WTC11 (cell line): ENCODE measurements at regions not wholly inside any gene's neighbourhood (a gene's known extent, or its start where the extent isn't known, plus 50 kb on each side); places are given as distances from the start of the nearest gene placed in this dataset.
A peak's percentile ranks its signal among the peaks of the same experiment; 100 is the strongest.

ENCODE experiments used
- ATAC-seq: fragments of 200-7000 bp; cut with Tn5 transposase; 2 replicates; pipeline ENCODE4 v1.10.0; 2021; ENCODE audit warnings: mild to moderate bottlenecking, moderate library complexity
- CTCF ChIA-PET: fragments of 300-600 bp; sonication (Branson Sonifier 250); formaldehyde crosslinking; loops from one replicate; lab custom pipeline; 2021; ENCODE audit warnings: antibody characterized with exemption; lab: Charles Lee
- POLR2A ChIA-PET: fragments of 350-600 bp; sonication (Branson Sonifier 250); formaldehyde crosslinking; loops from one replicate; lab custom pipeline; 2021; ENCODE audit warnings: antibody characterized with exemption; lab: Charles Lee
- DNase-seq: peaks from one replicate; pipeline ENCODE4 v3.0.0; 2021; ENCODE audit warnings: low spot score
- H3K27ac Mint-ChIP-seq: 2 replicates; pipeline ENCODE4 v1.8.0; 2021; ENCODE audit warnings: mixed read lengths
- H3K27me3 Mint-ChIP-seq: 2 replicates; pipeline ENCODE4 v1.8.0; 2021; ENCODE audit warnings: low read depth, mild to moderate bottlenecking, moderate library complexity, mixed read lengths
- H3K36me3 Mint-ChIP-seq: 2 replicates; pipeline ENCODE4 v1.8.0; 2021; ENCODE audit warnings: mixed read lengths
- H3K4me1 Mint-ChIP-seq: 2 replicates; pipeline ENCODE4 v1.8.0; 2022; ENCODE audit warnings: mixed read lengths
- H3K4me3 Mint-ChIP-seq: 2 replicates; pipeline ENCODE4 v1.8.0; 2021; ENCODE audit warnings: mild to moderate bottlenecking, moderate library complexity, mixed read lengths
- H3K9me3 Mint-ChIP-seq: 2 replicates; pipeline ENCODE4 v1.8.0; 2021; ENCODE audit warnings: mixed read lengths
- ELF4 ChIP-seq: sonication (generic); formaldehyde crosslinking; IDR thresholded peaks from 2 replicates; pipeline ENCODE4 v1.8.1; 2022; ENCODE audit warnings: low read depth, mild to moderate bottlenecking, moderate library complexity, missing genetic modification reagents
- FOXK1 ChIP-seq: sonication (generic); formaldehyde crosslinking; IDR thresholded peaks from 2 replicates; pipeline ENCODE4 v1.8.0; 2022; ENCODE audit warnings: mild to moderate bottlenecking, moderate library complexity, missing genetic modification reagents
- GABPB1 ChIP-seq: sonication (generic); formaldehyde crosslinking; IDR thresholded peaks from 2 replicates; pipeline ENCODE4 v1.8.1; 2023; ENCODE audit warnings: mild to moderate bottlenecking, missing genetic modification reagents
- GRHL2 ChIP-seq: fragments of 250-450 bp; sonication (Bioruptor Pico); IDR thresholded peaks from 2 replicates; pipeline ENCODE4 v1.8.0; 2022; ENCODE audit warnings: mild to moderate bottlenecking, moderate library complexity; ENCODE audit not compliant: insufficient replicate concordance, severe bottlenecking
- HMGA2 ChIP-seq: fragments of 250-450 bp; sonication (Bioruptor Pico); IDR thresholded peaks from 2 replicates; pipeline ENCODE4 v1.4.0; 2021; ENCODE audit warnings: mild to moderate bottlenecking, moderate library complexity
- IRF2 ChIP-seq: sonication (generic); formaldehyde crosslinking; IDR thresholded peaks from 2 replicates; pipeline ENCODE4 v1.8.0; 2022; ENCODE audit warnings: low read depth, missing genetic modification reagents, borderline replicate concordance
- KAT7 ChIP-seq: sonication (generic); formaldehyde crosslinking; IDR thresholded peaks from 2 replicates; pipeline ENCODE4 v1.8.1; 2023; ENCODE audit warnings: missing genetic modification reagents, mild to moderate bottlenecking, borderline replicate concordance
- NFATC4 ChIP-seq: fragments of 250-450 bp; sonication (Bioruptor Pico); IDR thresholded peaks from 2 replicates; pipeline ENCODE4 v1.9.0; 2021; ENCODE audit warnings: mild to moderate bottlenecking
- NFYB ChIP-seq: sonication (generic); formaldehyde crosslinking; conservative IDR thresholded peaks from 2 replicates; pipeline ENCODE4 v1.8.0; 2022; ENCODE audit warnings: low read depth, missing genetic modification reagents
- NR1H2 ChIP-seq: sonication (generic); formaldehyde crosslinking; IDR thresholded peaks from 2 replicates; pipeline ENCODE4 v1.9.0; 2021; ENCODE audit warnings: mild to moderate bottlenecking, moderate library complexity, missing genetic modification reagents
- OVOL2 ChIP-seq: fragments of 250-450 bp; sonication (Bioruptor Pico); IDR thresholded peaks from 2 replicates; pipeline ENCODE4 v1.9.0; 2021; ENCODE audit warnings: mild to moderate bottlenecking, borderline replicate concordance
- PRDM15 ChIP-seq: sonication (generic); formaldehyde crosslinking; IDR thresholded peaks from 2 replicates; pipeline ENCODE4 v1.8.0; 2022; ENCODE audit warnings: missing genetic modification reagents
- RELA ChIP-seq: sonication (generic); formaldehyde crosslinking; IDR thresholded peaks from 2 replicates; pipeline ENCODE4 v1.8.1; 2022; ENCODE audit warnings: missing genetic modification reagents, mild to moderate bottlenecking, borderline replicate concordance
- RORB ChIP-seq: fragments of 250-450 bp; sonication (Bioruptor Pico); IDR thresholded peaks from 2 replicates; pipeline ENCODE4 v1.9.0; 2021; ENCODE audit warnings: mild to moderate bottlenecking
- SMAD3 ChIP-seq: sonication (generic); formaldehyde crosslinking; IDR thresholded peaks from 2 replicates; pipeline ENCODE4 v1.8.0; 2022; ENCODE audit warnings: missing genetic modification reagents, mild to moderate bottlenecking, borderline replicate concordance
- TEAD4 ChIP-seq: sonication (generic); formaldehyde crosslinking; IDR thresholded peaks from 2 replicates; pipeline ENCODE4 v1.8.0; 2022; ENCODE audit warnings: mild to moderate bottlenecking, missing genetic modification reagents
- ZNF121 ChIP-seq: sonication (generic); formaldehyde crosslinking; IDR thresholded peaks from 2 replicates; pipeline ENCODE4 v1.8.0; 2023; ENCODE audit warnings: missing genetic modification reagents
- ZNF396 ChIP-seq: fragments of 250-450 bp; sonication (Bioruptor Pico); IDR thresholded peaks from 2 replicates; pipeline ENCODE4 v1.8.0; 2021; ENCODE audit warnings: mild to moderate bottlenecking, moderate library complexity, borderline replicate concordance
- TF ChIP-seq, protein P1 (sequence below): sonication (generic); formaldehyde crosslinking; IDR thresholded peaks from 2 replicates; pipeline ENCODE4 v1.8.1; 2022; ENCODE audit warnings: low read depth, mild to moderate bottlenecking, moderate library complexity, missing genetic modification reagents, borderline replicate concordance
- TF ChIP-seq, protein P2 (sequence below): fragments of 250-450 bp; sonication (Bioruptor Pico); IDR thresholded peaks from 2 replicates; pipeline ENCODE4 v1.9.0; 2021; ENCODE audit warnings: mild to moderate bottlenecking
- TF ChIP-seq, protein P3 (sequence below): sonication (generic); formaldehyde crosslinking; conservative IDR thresholded peaks from 2 replicates; pipeline ENCODE4 v1.8.1; 2023; ENCODE audit warnings: mild to moderate bottlenecking, low read depth, missing genetic modification reagents, moderate library complexity

DNA sequence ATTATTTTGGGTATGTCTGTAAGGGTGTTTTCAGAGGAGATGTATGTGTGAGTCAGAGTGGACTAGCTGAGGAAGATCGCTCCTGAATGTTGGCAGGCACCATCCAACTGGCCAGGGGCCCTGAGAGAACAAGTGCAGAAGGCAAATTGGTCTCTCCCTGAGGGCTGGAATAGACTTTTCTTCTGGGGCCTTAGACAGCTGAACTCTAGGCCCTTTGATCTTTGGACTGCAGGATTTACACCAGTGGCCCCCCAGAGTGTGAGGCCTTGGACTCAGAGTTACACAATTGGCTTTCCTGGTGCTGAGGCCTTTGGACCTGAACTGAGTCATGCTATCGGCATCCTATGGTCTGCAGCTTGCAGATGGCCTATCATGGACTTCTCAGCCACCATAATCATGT lies 217.2 kb downstream of the REEP3 start:
- ChIA-PET POLR2A (no interaction called here), CTCF (no interaction called here)
- peaks cover 3% of the 10 kb centered on the region for H3K4me1 Mint-ChIP-seq
- no peak overlapping the region for H3K4me3 Mint-ChIP-seq
- no peaks in the 10 kb centered on the region for H3K27me3 Mint-ChIP-seq
- H3K9me3 Mint-ChIP-seq: no peaks in the 10 kb centered on the region
- no peak for DNase-seq
- H3K27ac Mint-ChIP-seq: no peak overlapping the region
- no peak for ATAC-seq
- no peaks in the 10 kb centered on the region for H3K36me3 Mint-ChIP-seq
- no peak for TF ChIP-seq TEAD4 (CRISPR knock-in tag)
- peak; percentile 35; the same call in 1 of the 2 replicates for TF ChIP-seq GABPB1 (CRISPR knock-in tag)
- no peak for TF ChIP-seq ZNF121 (CRISPR knock-in tag)

DNA sequence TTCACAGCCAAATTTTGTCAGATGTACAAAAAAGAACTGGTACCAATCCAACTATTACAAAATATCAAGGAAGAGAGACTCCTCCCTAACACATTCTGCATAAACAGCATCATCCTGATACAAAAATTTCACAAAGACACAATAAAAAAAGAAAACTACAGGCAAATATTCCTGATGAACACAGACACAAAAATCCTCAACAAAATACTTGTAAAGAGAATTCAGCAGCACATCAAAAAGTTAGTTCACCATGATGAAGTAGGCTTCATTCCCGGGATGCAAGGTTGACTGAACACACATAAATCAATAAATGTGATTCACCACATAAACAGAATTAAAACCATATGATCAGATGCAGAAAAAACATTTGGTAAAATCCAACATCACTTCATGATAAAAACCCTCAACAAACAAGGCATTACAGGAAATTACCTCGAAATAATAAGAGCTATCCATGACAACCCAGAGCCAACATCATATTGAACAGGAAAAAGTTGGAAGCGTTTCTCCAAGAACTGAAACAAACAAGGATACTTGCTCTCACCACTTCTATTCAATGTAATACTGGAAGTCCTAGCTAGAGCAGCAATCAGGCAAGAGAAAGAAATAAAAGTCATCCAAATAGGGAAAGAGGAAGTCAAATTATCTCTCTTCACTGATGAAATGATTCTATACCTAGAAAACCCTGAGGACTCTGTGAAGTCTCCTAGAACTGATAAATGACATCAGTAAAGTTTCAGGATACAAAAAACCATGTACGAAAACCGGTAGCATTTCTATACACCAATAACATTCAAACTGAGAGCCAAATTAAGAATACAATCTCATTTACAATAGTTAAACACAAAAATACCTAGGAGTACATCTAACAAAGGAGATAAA lies 223.1 kb downstream of the REEP3 start:
- H3K4me1 Mint-ChIP-seq: peaks cover 3% of the 10 kb centered on the region
- TF ChIP-seq SMAD3 (CRISPR knock-in tag) (no peak), ZNF396 (CRISPR knock-in tag) (no peak), ELF4 (CRISPR knock-in tag) (no peak), RELA (no peak), NFATC4 (no peak)
- TF ChIP-seq, protein P1, sequence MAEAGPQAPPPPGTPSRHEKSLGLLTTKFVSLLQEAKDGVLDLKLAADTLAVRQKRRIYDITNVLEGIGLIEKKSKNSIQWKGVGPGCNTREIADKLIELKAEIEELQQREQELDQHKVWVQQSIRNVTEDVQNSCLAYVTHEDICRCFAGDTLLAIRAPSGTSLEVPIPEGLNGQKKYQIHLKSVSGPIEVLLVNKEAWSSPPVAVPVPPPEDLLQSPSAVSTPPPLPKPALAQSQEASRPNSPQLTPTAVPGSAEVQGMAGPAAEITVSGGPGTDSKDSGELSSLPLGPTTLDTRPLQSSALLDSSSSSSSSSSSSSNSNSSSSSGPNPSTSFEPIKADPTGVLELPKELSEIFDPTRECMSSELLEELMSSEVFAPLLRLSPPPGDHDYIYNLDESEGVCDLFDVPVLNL: no peak
- no peaks in the 10 kb centered on the region for H3K36me3 Mint-ChIP-seq
- no peak overlapping the region for H3K4me3 Mint-ChIP-seq
- ChIA-PET CTCF (no interaction called here), POLR2A (no interaction called here)
- no peak overlapping the region for H3K27ac Mint-ChIP-seq
- H3K9me3 Mint-ChIP-seq: peaks cover 8% of the 10 kb centered on the region; the same call in 1 of the 2 replicates
- no peaks in the 10 kb centered on the region for H3K27me3 Mint-ChIP-seq
- DNase-seq (no peak), ATAC-seq (no peak)

GRCh38 chr10:63749915-63750314 lies 228.7 kb downstream of the REEP3 start:
- H3K4me1 Mint-ChIP-seq: peaks cover 3% of the 10 kb centered on the region
- ATAC-seq (no peak), DNase-seq (no peak)
- no peak overlapping the region for H3K4me3 Mint-ChIP-seq
- CTCF ChIA-PET: no interaction called here
- no peaks in the 10 kb centered on the region for H3K27me3 Mint-ChIP-seq
- peaks cover 8% of the 10 kb centered on the region; the same call in 1 of the 2 replicates for H3K9me3 Mint-ChIP-seq
- POLR2A ChIA-PET: no interaction called here
- no peak overlapping the region for H3K27ac Mint-ChIP-seq
- no peaks in the 10 kb centered on the region for H3K36me3 Mint-ChIP-seq
- TF ChIP-seq PRDM15 (CRISPR knock-in tag) (no peak), NR1H2 (CRISPR knock-in tag) (no peak), NFYB (CRISPR knock-in tag) (no peak), OVOL2 (CRISPR knock-in tag) (no peak), FOXK1 (CRISPR knock-in tag) (no peak), IRF2 (CRISPR knock-in tag) (no peak), HMGA2 (CRISPR knock-in tag) (no peak), GRHL2 (CRISPR knock-in tag) (no peak), RORB (CRISPR knock-in tag) (no peak), KAT7 (no peak)
- TF ChIP-seq, protein P2, sequence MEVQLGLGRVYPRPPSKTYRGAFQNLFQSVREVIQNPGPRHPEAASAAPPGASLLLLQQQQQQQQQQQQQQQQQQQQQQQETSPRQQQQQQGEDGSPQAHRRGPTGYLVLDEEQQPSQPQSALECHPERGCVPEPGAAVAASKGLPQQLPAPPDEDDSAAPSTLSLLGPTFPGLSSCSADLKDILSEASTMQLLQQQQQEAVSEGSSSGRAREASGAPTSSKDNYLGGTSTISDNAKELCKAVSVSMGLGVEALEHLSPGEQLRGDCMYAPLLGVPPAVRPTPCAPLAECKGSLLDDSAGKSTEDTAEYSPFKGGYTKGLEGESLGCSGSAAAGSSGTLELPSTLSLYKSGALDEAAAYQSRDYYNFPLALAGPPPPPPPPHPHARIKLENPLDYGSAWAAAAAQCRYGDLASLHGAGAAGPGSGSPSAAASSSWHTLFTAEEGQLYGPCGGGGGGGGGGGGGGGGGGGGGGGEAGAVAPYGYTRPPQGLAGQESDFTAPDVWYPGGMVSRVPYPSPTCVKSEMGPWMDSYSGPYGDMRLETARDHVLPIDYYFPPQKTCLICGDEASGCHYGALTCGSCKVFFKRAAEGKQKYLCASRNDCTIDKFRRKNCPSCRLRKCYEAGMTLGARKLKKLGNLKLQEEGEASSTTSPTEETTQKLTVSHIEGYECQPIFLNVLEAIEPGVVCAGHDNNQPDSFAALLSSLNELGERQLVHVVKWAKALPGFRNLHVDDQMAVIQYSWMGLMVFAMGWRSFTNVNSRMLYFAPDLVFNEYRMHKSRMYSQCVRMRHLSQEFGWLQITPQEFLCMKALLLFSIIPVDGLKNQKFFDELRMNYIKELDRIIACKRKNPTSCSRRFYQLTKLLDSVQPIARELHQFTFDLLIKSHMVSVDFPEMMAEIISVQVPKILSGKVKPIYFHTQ (CRISPR knock-in tag): no peak
- TF ChIP-seq, protein P3, sequence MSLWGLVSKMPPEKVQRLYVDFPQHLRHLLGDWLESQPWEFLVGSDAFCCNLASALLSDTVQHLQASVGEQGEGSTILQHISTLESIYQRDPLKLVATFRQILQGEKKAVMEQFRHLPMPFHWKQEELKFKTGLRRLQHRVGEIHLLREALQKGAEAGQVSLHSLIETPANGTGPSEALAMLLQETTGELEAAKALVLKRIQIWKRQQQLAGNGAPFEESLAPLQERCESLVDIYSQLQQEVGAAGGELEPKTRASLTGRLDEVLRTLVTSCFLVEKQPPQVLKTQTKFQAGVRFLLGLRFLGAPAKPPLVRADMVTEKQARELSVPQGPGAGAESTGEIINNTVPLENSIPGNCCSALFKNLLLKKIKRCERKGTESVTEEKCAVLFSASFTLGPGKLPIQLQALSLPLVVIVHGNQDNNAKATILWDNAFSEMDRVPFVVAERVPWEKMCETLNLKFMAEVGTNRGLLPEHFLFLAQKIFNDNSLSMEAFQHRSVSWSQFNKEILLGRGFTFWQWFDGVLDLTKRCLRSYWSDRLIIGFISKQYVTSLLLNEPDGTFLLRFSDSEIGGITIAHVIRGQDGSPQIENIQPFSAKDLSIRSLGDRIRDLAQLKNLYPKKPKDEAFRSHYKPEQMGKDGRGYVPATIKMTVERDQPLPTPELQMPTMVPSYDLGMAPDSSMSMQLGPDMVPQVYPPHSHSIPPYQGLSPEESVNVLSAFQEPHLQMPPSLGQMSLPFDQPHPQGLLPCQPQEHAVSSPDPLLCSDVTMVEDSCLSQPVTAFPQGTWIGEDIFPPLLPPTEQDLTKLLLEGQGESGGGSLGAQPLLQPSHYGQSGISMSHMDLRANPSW (CRISPR knock-in tag): no peak
